ENCODE measurements at regions not wholly inside any gene's neighbourhood (a gene's known extent, or its start where the extent isn't known, plus 50 kb on each side); places are given as distances from the start of the nearest gene placed in this dataset.

GRCh38 chr10:3693022-3693697 lies 91.8 kb downstream of the KLF6 start:
- no peak overlapping the region for H3K4me2 ChIP-seq
- H3K9me3 ChIP-seq = no peaks in the 10 kb centered on the region
- TF ChIP-seq Cebpa-rat (IDR thresholded peaks at IDR 0.05) = no peak
- H3K4me3 ChIP-seq = no peak overlapping the region
- H3K4me1 ChIP-seq = no peaks in the 10 kb centered on the region
- no peak overlapping the region for H3K27ac ChIP-seq
- H3K9ac ChIP-seq = no peak overlapping the region
- H4K20me1 ChIP-seq = no peaks in the 10 kb centered on the region
- no peaks in the 10 kb centered on the region for H3K36me3 ChIP-seq
- no peaks in the 10 kb centered on the region for H3K27me3 ChIP-seq

DNA sequence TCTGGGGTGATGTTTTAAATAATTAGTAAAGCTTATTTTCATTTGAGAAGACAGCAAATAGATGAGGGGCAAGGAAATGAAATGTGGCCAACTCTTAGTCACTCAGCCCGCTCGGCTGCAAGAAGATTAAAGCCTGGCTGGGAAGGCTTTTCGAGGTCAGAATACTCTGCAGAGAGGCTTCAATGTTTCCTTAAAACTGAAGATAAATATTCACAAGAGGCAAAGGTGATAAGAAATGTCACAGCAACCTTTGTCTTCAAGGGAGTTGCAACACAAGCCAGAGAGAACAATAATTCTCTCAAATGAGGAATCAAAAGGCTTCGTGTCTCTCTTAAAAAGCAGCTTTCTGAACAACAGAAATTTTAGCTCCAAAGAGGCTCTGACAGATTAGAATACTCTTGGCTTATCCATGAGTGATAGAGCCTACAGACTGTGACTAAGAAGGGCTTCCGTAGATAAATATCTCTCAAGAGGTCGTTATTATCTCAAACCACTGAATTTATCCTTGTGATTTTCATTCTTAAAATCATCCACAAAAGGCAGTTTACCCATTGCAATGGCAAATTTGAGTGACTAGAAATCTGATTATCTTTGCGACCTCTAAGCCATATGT lies 92.5 kb downstream of the KLF6 start:
- Histone ChIP-seq H3K9me3 (no peaks in the 10 kb centered on the region), H3K27ac (no peak overlapping the region), H3K9ac (no peak overlapping the region), H4K20me1 (no peaks in the 10 kb centered on the region), H3K36me3 (no peaks in the 10 kb centered on the region), H3K4me3 (no peak overlapping the region), H3K27me3 (no peaks in the 10 kb centered on the region), H3K4me2 (no peak overlapping the region), H3K4me1 (no peaks in the 10 kb centered on the region)
- no peak for TF ChIP-seq Cebpa-rat (IDR thresholded peaks at IDR 0.05)

DNA sequence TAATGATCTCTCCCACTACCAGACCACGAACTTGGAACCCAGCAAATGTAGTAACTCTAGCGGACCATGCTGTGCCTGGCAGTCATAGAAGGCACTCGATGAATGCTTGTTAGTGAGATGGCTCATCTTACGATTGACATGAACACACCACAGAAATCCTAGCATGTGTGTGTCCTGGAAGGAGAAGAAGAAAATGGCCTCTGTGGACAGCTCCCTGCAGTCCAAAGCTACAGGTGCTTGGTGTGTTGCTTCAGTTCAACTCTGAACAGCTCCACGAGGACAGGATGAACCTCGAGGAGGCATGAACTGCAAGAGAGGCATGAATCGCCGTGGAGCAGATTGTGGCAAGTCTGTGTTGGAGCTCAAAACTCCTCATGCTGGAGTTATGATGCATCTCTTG lies 93.5 kb downstream of the KLF6 start:
- H3K4me1 ChIP-seq = no peaks in the 10 kb centered on the region
- TF ChIP-seq Cebpa-rat (IDR thresholded peaks at IDR 0.05) = no peak
- no peak overlapping the region for H3K9ac ChIP-seq
- H3K36me3 ChIP-seq = no peaks in the 10 kb centered on the region
- no peak overlapping the region for H3K4me3 ChIP-seq
- no peak overlapping the region for H3K27ac ChIP-seq
- H4K20me1 ChIP-seq = no peaks in the 10 kb centered on the region
- no peaks in the 10 kb centered on the region for H3K9me3 ChIP-seq
- H3K4me2 ChIP-seq = no peak overlapping the region
- H3K27me3 ChIP-seq = no peaks in the 10 kb centered on the region

DNA sequence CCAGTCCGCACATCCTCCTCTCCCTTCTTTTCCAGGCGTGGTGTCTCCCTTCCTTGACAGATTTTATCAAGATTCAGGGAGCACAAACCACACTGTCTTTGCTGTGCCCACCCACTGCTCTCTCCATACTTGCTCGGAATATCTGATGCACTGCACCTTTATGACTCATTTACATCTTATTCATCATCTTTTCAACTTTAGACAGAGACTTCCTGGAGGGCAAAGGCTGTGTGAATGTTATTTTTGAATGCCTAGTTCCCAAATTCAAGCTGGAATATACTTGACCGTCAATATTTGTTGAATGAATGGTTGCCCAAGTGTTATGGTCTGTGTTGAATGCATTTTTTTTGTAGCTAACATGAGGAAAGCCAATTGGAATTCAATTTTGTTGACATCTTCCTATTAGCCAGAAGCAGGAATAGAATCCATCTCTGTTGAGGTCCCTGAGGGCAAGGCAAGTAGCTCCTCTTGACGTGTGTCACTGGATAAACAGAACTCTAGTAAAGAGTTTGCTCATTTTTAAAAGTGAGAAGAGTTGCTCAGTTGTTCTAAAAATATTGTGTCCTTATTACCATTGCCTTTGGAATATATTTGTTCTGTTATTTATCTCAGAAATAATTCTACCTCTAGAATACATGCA lies 95.0 kb downstream of the KLF6 start:
- Histone ChIP-seq H3K9me3 (no peaks in the 10 kb centered on the region), H3K4me1 (no peaks in the 10 kb centered on the region), H4K20me1 (no peaks in the 10 kb centered on the region), H3K4me3 (no peak overlapping the region), H3K27ac (no peak overlapping the region), H3K4me2 (no peak overlapping the region), H3K27me3 (no peaks in the 10 kb centered on the region), H3K36me3 (no peaks in the 10 kb centered on the region), H3K9ac (no peak overlapping the region)
- no peak for TF ChIP-seq Cebpa-rat (IDR thresholded peaks at IDR 0.05)

- no peak overlapping the region for H3K27ac ChIP-seq
- H3K4me1 ChIP-seq = no peaks in the 10 kb centered on the region
- H4K20me1 ChIP-seq = no peaks in the 10 kb centered on the region
- no peaks in the 10 kb centered on the region for H3K36me3 ChIP-seq
- no peak for TF ChIP-seq Cebpa-rat (IDR thresholded peaks at IDR 0.05)
- H3K27me3 ChIP-seq = no peaks in the 10 kb centered on the region
- no peak overlapping the region for H3K4me3 ChIP-seq
- H3K9ac ChIP-seq = no peak overlapping the region
- no peaks in the 10 kb centered on the region for H3K9me3 ChIP-seq
- H3K4me2 ChIP-seq = no peak overlapping the region
Measured at GRCh38 chr10:3687510-3688081, 97.4 kb downstream of the KLF6 start.

DNA sequence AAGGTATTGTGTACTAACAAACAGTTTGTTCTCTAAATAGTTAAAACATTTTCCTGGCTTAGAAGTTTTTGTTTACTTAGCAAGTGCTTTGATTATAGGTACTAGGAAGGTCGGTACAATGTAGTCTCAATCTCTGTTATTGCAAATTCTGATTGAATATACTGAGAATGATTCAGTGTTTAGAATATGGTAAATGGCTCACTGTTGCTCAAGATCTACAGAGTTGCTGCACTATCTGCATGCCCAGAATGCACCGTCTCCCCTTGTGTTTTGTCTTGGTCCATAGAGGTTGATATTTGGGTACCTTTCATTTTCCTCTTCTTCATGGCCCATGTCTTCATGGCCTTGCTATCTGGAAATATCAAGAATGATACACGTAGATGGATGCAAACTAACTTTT lies 99.6 kb downstream of the KLF6 start:
- Histone ChIP-seq H3K9ac (no peak overlapping the region), H4K20me1 (no peaks in the 10 kb centered on the region), H3K36me3 (no peaks in the 10 kb centered on the region), H3K27me3 (no peaks in the 10 kb centered on the region), H3K27ac (no peak overlapping the region), H3K4me2 (no peak overlapping the region), H3K4me3 (no peak overlapping the region), H3K9me3 (no peaks in the 10 kb centered on the region), H3K4me1 (peaks cover 13% of the 10 kb centered on the region)
- TF ChIP-seq Cebpa-rat (IDR thresholded peaks at IDR 0.05) = no peak

- Histone ChIP-seq H3K36me3 (no peaks in the 10 kb centered on the region), H3K9ac (no peak overlapping the region), H3K27me3 (no peaks in the 10 kb centered on the region), H3K27ac (no peak overlapping the region), H3K4me1 (peaks cover 17% of the 10 kb centered on the region), H3K9me3 (no peaks in the 10 kb centered on the region), H4K20me1 (no peaks in the 10 kb centered on the region), H3K4me3 (no peak overlapping the region), H3K4me2 (no peak overlapping the region)
- TF ChIP-seq Cebpa-rat (IDR thresholded peaks at IDR 0.05) = no peak
Measured at GRCh38 chr10:3684891-3685290, 100.1 kb downstream of the KLF6 start.

- Histone ChIP-seq H3K4me3 (no peak overlapping the region), H3K9me3 (no peaks in the 10 kb centered on the region), H3K27ac (no peak overlapping the region), H3K36me3 (no peaks in the 10 kb centered on the region), H3K9ac (no peak overlapping the region), H4K20me1 (no peaks in the 10 kb centered on the region), H3K4me2 (no peak overlapping the region), H3K27me3 (no peaks in the 10 kb centered on the region), H3K4me1 (peaks cover 26% of the 10 kb centered on the region)
- TF ChIP-seq Cebpa-rat (IDR thresholded peaks at IDR 0.05) = no peak
Measured at GRCh38 chr10:3683560-3683959, 101.4 kb downstream of the KLF6 start.

DNA sequence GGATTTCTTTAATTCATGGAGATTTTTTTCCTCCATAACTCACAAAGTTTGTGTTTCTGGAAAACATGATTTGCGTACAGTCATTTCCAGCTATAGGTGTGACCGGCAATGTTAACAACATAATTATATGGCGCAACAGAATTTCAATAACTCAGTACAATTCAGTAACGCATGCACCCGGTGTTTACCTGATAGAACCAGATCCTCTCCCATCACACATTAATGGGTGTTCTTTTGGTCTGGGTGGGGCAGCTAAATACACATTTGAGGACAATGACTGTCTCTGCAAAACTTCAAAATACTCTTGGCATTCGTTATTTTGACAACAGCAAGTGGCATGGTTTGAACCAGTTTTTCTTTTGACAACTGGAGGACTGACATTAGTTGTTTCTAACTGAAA lies 102.3 kb downstream of the KLF6 start:
- H3K4me3 ChIP-seq = no peak overlapping the region
- no peak overlapping the region for H3K27ac ChIP-seq
- no peak overlapping the region for H3K9ac ChIP-seq
- no peaks in the 10 kb centered on the region for H3K9me3 ChIP-seq
- H3K4me1 ChIP-seq = peaks cover 26% of the 10 kb centered on the region
- H3K36me3 ChIP-seq = no peaks in the 10 kb centered on the region
- no peaks in the 10 kb centered on the region for H3K27me3 ChIP-seq
- no peaks in the 10 kb centered on the region for H4K20me1 ChIP-seq
- H3K4me2 ChIP-seq = no peak overlapping the region
- TF ChIP-seq Cebpa-rat (IDR thresholded peaks at IDR 0.05) = no peak
